ENCODE measurements at regions not wholly inside any gene's neighbourhood (a gene's known extent, or its start where the extent isn't known, plus 50 kb on each side); places are given as distances from the start of the nearest gene placed in this dataset.

- peaks cover 4% of the 10 kb centered on the region for H3K27me3 Mint-ChIP-seq
- no peak overlapping the region for H3K4me3 Mint-ChIP-seq
- H3K9me3 Mint-ChIP-seq, result no peaks in the 10 kb centered on the region
- no peaks in the 10 kb centered on the region for H3K36me3 Mint-ChIP-seq (ENCODE audit: low read depth)
- no peak for ATAC-seq (replicated peaks)
- no peaks in the 10 kb centered on the region for H3K4me1 Mint-ChIP-seq
- H3K27ac Mint-ChIP-seq, result no peak overlapping the region
Measured at GRCh38 chr6:18335948-18336347, 51.2 kb upstream of the RNF144B start.

GRCh38 chr6:18334251-18334650 is 52.9 kb upstream of the RNF144B start:
- Mint-ChIP-seq H3K4me1 (no peaks in the 10 kb centered on the region), H3K36me3 (ENCODE audit: low read depth) (no peaks in the 10 kb centered on the region), H3K9me3 (no peaks in the 10 kb centered on the region)

GRCh38 chr6:18330548-18331081 is 56.5 kb upstream of the RNF144B start:
- Mint-ChIP-seq H3K9me3 (no peaks in the 10 kb centered on the region), H3K27me3 (peaks cover 4% of the 10 kb centered on the region), H3K36me3 (ENCODE audit: low read depth) (no peaks in the 10 kb centered on the region), H3K4me3 (no peak overlapping the region), H3K27ac (no peak overlapping the region), H3K4me1 (no peaks in the 10 kb centered on the region)
- no peak for ATAC-seq (replicated peaks)

More at GRCh38 chr6:18334251-18334650, 52.9 kb upstream of the RNF144B start:
- H3K4me3 Mint-ChIP-seq, result no peak overlapping the region
- H3K27me3 Mint-ChIP-seq, result peaks cover 7% of the 10 kb centered on the region
- no peak for ATAC-seq (replicated peaks)
- H3K27ac Mint-ChIP-seq, result no peak overlapping the region

- ATAC-seq (replicated peaks), result no peak
- no peaks in the 10 kb centered on the region for H3K36me3 Mint-ChIP-seq (ENCODE audit: low read depth)
- no peaks in the 10 kb centered on the region for H3K4me1 Mint-ChIP-seq
- H3K27me3 Mint-ChIP-seq, result peaks cover 4% of the 10 kb centered on the region
- no peak overlapping the region for H3K27ac Mint-ChIP-seq
- H3K9me3 Mint-ChIP-seq, result no peaks in the 10 kb centered on the region
- H3K4me3 Mint-ChIP-seq, result no peak overlapping the region
Measured at GRCh38 chr6:18329776-18330175, 57.4 kb upstream of the RNF144B start.

- Mint-ChIP-seq H3K27ac (peak overlapping the region; percentile 3), H3K4me3 (no peak overlapping the region), H3K4me1 (no peaks in the 10 kb centered on the region)
Measured at GRCh38 chr6:18328540-18328939, 58.6 kb upstream of the RNF144B start.

DNA sequence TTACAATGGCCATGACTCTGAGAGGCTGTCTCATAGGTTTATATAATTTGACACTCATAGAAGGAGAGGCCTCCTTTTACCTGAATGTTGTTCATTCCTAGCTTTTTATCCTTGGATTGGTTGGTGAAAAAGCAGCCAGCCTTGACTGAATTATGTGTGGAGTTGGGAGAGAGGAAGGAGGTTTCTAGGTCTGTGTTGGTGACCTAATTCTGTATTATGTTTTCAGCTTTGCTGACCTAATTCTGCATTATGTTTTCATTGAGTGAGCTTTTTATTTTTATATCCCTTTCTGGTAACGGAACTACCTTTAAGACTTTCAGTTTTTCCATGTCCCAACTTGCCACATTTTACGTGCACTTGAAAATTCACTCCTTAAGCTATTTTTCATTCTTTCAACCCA is 59.1 kb upstream of the RNF144B start:
- H3K4me3 Mint-ChIP-seq, result no peak overlapping the region
- H3K4me1 Mint-ChIP-seq, result no peaks in the 10 kb centered on the region
- no peaks in the 10 kb centered on the region for H3K9me3 Mint-ChIP-seq
- H3K27ac Mint-ChIP-seq, result peak overlapping the region; percentile 3
- H3K27me3 Mint-ChIP-seq, result peaks cover 4% of the 10 kb centered on the region
- no peak for ATAC-seq (replicated peaks)
- H3K36me3 Mint-ChIP-seq (ENCODE audit: low read depth), result no peaks in the 10 kb centered on the region

More at GRCh38 chr6:18328540-18328939, 58.6 kb upstream of the RNF144B start:
- H3K27me3 Mint-ChIP-seq, result peaks cover 4% of the 10 kb centered on the region
- H3K36me3 Mint-ChIP-seq (ENCODE audit: low read depth), result no peaks in the 10 kb centered on the region
- H3K9me3 Mint-ChIP-seq, result no peaks in the 10 kb centered on the region
- ATAC-seq (replicated peaks), result peak; percentile 78

DNA sequence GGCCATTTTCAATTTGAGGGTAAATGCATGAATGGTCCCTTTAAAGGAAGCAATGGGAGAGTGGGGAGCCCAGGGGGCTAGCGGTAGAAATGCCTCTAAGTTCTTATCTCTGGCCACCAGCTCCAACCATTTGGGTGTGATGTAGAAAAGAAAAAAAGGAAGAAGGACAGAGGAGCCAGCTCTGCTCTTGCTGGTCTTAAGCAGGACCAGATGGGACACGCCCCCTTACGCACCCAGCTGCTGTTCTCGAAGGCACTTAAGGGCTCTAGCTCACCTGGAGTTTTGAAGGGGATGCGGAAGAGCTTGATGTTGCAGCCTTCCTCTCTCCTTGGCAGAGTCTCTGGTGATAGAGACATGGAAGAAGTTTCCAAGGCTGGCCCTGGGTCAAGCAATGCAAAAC is 59.5 kb upstream of the RNF144B start:
- no peak for ATAC-seq (replicated peaks)
- Mint-ChIP-seq H3K36me3 (ENCODE audit: low read depth) (no peaks in the 10 kb centered on the region), H3K4me1 (no peaks in the 10 kb centered on the region), H3K27me3 (peaks cover 4% of the 10 kb centered on the region), H3K9me3 (no peaks in the 10 kb centered on the region), H3K27ac (no peak overlapping the region), H3K4me3 (no peak overlapping the region)

DNA sequence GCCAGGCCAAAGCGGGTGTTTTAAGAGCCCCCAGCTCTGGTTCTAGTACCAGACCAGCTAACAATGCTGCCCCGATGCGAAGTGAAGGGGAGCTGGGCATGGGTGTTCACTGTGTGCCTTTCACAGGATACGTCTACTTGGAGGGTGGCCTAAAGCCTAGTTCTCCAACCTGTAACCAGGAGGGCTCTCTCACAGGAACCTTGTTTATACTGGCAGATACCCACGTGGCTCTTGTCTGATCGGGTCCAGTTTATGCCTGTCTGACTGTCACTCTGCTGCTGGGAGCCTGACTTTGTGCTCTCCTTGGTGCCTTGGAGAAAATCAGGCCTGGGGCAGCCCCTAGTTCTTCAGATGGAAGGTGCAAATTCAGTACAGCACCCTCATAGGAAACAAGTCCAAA is 60.2 kb upstream of the RNF144B start:
- Mint-ChIP-seq H3K4me3 (no peak overlapping the region), H3K4me1 (no peaks in the 10 kb centered on the region), H3K9me3 (no peaks in the 10 kb centered on the region), H3K27ac (no peak overlapping the region), H3K27me3 (peaks cover 4% of the 10 kb centered on the region), H3K36me3 (ENCODE audit: low read depth) (no peaks in the 10 kb centered on the region)
- no peak for ATAC-seq (replicated peaks)

DNA sequence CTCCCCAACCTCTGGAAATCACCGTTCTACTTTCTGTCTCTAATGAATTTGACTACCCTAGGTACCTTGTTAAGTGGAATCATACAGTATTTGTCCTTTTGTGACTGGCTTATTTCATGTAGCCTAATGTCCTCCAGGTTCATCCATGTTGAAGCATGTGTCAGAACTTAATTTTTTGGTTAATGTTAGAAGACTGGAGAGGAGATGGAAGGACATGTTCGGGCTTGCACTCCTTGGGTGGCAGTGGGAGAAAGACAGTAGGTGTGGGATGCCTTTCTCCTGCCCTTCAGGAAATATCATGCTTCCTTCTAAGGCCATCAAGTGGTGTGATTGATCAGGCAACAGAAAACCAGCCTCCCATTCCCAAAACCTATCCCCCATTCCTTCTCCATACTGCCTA is 61.1 kb upstream of the RNF144B start:
- Mint-ChIP-seq H3K4me1 (no peaks in the 10 kb centered on the region), H3K27me3 (peaks cover 4% of the 10 kb centered on the region), H3K27ac (peak overlapping the region; percentile 4), H3K9me3 (no peaks in the 10 kb centered on the region), H3K4me3 (no peak overlapping the region), H3K36me3 (ENCODE audit: low read depth) (no peaks in the 10 kb centered on the region)
- no peak for ATAC-seq (replicated peaks)

DNA sequence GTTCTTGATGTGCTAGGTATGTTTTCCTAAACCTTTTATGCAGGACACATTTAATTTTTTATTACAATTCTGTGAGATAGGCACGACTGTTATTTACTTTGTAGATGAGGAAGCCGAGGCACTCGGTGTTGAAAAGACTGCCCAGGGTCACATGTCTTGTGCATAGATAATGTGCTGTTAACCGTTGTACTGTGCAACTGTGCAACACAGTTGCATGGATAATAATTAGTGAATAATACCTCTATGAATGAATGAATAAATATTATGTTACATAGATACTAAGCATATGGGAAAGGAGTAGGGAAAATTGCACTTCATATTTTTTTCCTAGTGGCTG is 60.3 kb upstream of the DEK start:
- H3K36me3 Mint-ChIP-seq (ENCODE audit: low read depth), result no peaks in the 10 kb centered on the region
- H3K27me3 Mint-ChIP-seq, result no peaks in the 10 kb centered on the region
- no peaks in the 10 kb centered on the region for H3K9me3 Mint-ChIP-seq
- no peak overlapping the region for H3K27ac Mint-ChIP-seq
- no peak for ATAC-seq (replicated peaks)
- H3K4me3 Mint-ChIP-seq, result no peak overlapping the region
- H3K4me1 Mint-ChIP-seq, result no peaks in the 10 kb centered on the region

- Mint-ChIP-seq H3K27me3 (no peaks in the 10 kb centered on the region), H3K4me1 (no peaks in the 10 kb centered on the region), H3K9me3 (no peaks in the 10 kb centered on the region), H3K27ac (no peak overlapping the region), H3K36me3 (ENCODE audit: low read depth) (no peaks in the 10 kb centered on the region), H3K4me3 (no peak overlapping the region)
- peak; percentile 55 for ATAC-seq (replicated peaks)
Measured at GRCh38 chr6:18323935-18324705, 59.8 kb upstream of the DEK start.

DNA sequence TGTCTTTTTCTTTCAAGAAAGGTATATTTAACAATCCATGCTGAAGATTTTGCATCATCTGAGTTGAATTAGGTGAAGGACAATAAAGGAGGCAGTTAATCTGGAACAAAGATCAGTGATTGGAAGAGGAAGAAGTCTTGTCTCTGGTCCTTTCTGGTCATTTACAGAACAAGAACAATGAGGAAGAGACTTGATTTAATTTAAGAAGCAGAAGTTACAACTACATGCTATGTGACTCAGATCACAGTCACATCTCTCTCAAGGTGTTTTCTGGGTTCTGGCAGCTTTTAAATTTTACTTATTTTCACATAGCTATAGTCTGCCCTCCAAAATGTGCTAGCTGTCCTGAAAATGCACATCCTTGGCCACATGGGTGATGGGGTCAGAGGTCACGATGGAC is 53.5 kb upstream of the DEK start:
- H3K36me3 Mint-ChIP-seq (ENCODE audit: low read depth), result no peaks in the 10 kb centered on the region
- H3K4me3 Mint-ChIP-seq, result no peak overlapping the region
- H3K9me3 Mint-ChIP-seq, result no peaks in the 10 kb centered on the region
- H3K27ac Mint-ChIP-seq, result no peak overlapping the region
- ATAC-seq (replicated peaks), result no peak
- H3K4me1 Mint-ChIP-seq, result no peaks in the 10 kb centered on the region
- H3K27me3 Mint-ChIP-seq, result no peaks in the 10 kb centered on the region

GRCh38 chr6:18314317-18314997 is 50.1 kb upstream of the DEK start:
- Mint-ChIP-seq H3K27me3 (peaks cover 2% of the 10 kb centered on the region), H3K27ac (no peak overlapping the region), H3K36me3 (ENCODE audit: low read depth) (no peaks in the 10 kb centered on the region), H3K9me3 (no peaks in the 10 kb centered on the region), H3K4me1 (no peaks in the 10 kb centered on the region), H3K4me3 (no peak overlapping the region)
- ATAC-seq (replicated peaks), result no peak

Data from activated T-helper 17 cell treated with anti-CD3 and anti-CD28 coated beads, Interleukin-2, amount 50 U/mL, for 72 hours (primary cell).